Activated CD4-positive, alpha-beta T cell treated with anti-CD3 and anti-CD28 coated beads, Interleukin-2, amount 10 ng/mL, durations not matched to agents 7 days and 5 days (primary cell): ENCODE measurements at regions not wholly inside any gene's neighbourhood (a gene's known extent, or its start where the extent isn't known, plus 50 kb on each side); places are given as distances from the start of the nearest gene placed in this dataset.
"Not testable (repeated sequence)": the region's sequence is repeated elsewhere in the genome, so short reads cannot be mapped to it uniquely, and the experiment has no call there.

Source experiments
- CTCF ChIA-PET: fragments of 350-600 bp; sonication (Branson Sonifier 250); formaldehyde crosslinking; loops from one replicate; lab custom pipeline; 2021; ENCODE audit warnings: antibody characterized with exemption; lab: Charles Lee
- POLR2A ChIA-PET: fragments of 350-600 bp; sonication (Branson Sonifier 250); formaldehyde crosslinking; loops from one replicate; lab custom pipeline; 2021; ENCODE audit warnings: antibody characterized with exemption; lab: Charles Lee
- DNase-seq: peaks from one replicate; pipeline ENCODE4 v3.0.0-alpha.2; 2020
- H3K27ac Mint-ChIP-seq: one replicate; pipeline ENCODE4 v1.8.0; 2021; ENCODE audit warnings: mild to moderate bottlenecking, moderate library complexity, mixed read lengths
- H3K27me3 Mint-ChIP-seq: one replicate; pipeline ENCODE4 v1.8.0; 2021; ENCODE audit warnings: mixed read lengths
- H3K36me3 Mint-ChIP-seq: one replicate; pipeline ENCODE4 v1.8.0; 2021; ENCODE audit warnings: low read depth, mixed read lengths
- H3K4me1 Mint-ChIP-seq: one replicate; pipeline ENCODE4 v1.8.0; 2021; ENCODE audit warnings: mixed read lengths
- H3K4me3 Mint-ChIP-seq: one replicate; pipeline ENCODE4 v1.8.0; 2021; ENCODE audit warnings: mild to moderate bottlenecking, moderate library complexity, mixed read lengths
- H3K9me3 Mint-ChIP-seq: one replicate; pipeline ENCODE4 v1.8.0; 2021; ENCODE audit warnings: mixed read lengths

- POLR2A ChIA-PET, result no interaction called here
- no peak for DNase-seq
- Mint-ChIP-seq H3K27me3 (no peaks in the 10 kb centered on the region), H3K36me3 (no peaks in the 10 kb centered on the region), H3K4me1 (no peaks in the 10 kb centered on the region), H3K27ac (no peak overlapping the region), H3K4me3 (no peak overlapping the region), H3K9me3 (peaks cover under 1% of the 10 kb centered on the region)
- CTCF ChIA-PET, result no interaction called here
Measured at GRCh38 chr4:14340321-14340720, 662.0 kb upstream of the CPEB2 start.

GRCh38 chr4:14343961-14344360, 658.3 kb upstream of the CPEB2 start:
- no peak overlapping the region for H3K4me3 Mint-ChIP-seq
- DNase-seq, result no peak
- no peak overlapping the region for H3K27ac Mint-ChIP-seq
- H3K4me1 Mint-ChIP-seq, result no peaks in the 10 kb centered on the region
- POLR2A ChIA-PET, result no interaction called here
- H3K36me3 Mint-ChIP-seq, result no peaks in the 10 kb centered on the region
- no peaks in the 10 kb centered on the region for H3K9me3 Mint-ChIP-seq
- no peaks in the 10 kb centered on the region for H3K27me3 Mint-ChIP-seq
- CTCF ChIA-PET, result no interaction called here

- Mint-ChIP-seq H3K27me3 (no peaks in the 10 kb centered on the region), H3K36me3 (no peaks in the 10 kb centered on the region), H3K27ac (no peak overlapping the region), H3K9me3 (no peaks in the 10 kb centered on the region), H3K4me3 (no peak overlapping the region), H3K4me1 (no peaks in the 10 kb centered on the region)
- POLR2A ChIA-PET, result no interaction called here
- CTCF ChIA-PET, result no interaction called here
- DNase-seq, result no peak
Measured at GRCh38 chr4:14345356-14345775, 656.9 kb upstream of the CPEB2 start.

- ChIA-PET CTCF (no interaction called here), POLR2A (no interaction called here)
- DNase-seq, result no peak
- no peaks in the 10 kb centered on the region for H3K9me3 Mint-ChIP-seq
- H3K27me3 Mint-ChIP-seq, result no peaks in the 10 kb centered on the region
- no peak overlapping the region for H3K4me3 Mint-ChIP-seq
- no peaks in the 10 kb centered on the region for H3K4me1 Mint-ChIP-seq
- H3K27ac Mint-ChIP-seq, result no peak overlapping the region
- no peaks in the 10 kb centered on the region for H3K36me3 Mint-ChIP-seq
Measured at GRCh38 chr4:14347526-14347925, 654.8 kb upstream of the CPEB2 start.

GRCh38 chr4:14348506-14348905, 653.8 kb upstream of the CPEB2 start:
- ChIA-PET CTCF (no interaction called here), POLR2A (no interaction called here)
- Mint-ChIP-seq H3K4me1 (no peaks in the 10 kb centered on the region), H3K4me3 (no peak overlapping the region), H3K27me3 (no peaks in the 10 kb centered on the region), H3K36me3 (no peaks in the 10 kb centered on the region), H3K9me3 (no peaks in the 10 kb centered on the region), H3K27ac (no peak overlapping the region)
- no peak for DNase-seq

- H3K27me3 Mint-ChIP-seq, H3K4me1 Mint-ChIP-seq, POLR2A ChIA-PET, DNase-seq, H3K27ac Mint-ChIP-seq, H3K9me3 Mint-ChIP-seq, H3K36me3 Mint-ChIP-seq, H3K4me3 Mint-ChIP-seq: not testable (repeated sequence)
- CTCF ChIA-PET, result interaction anchor here (0.6 to 0.9 kb wide), 2 partner anchors 208 to 502 kb away, joined by 3 read pairs; no protein-coding TSS in a partner anchor
Measured at GRCh38 chr4:14358544-14359160, 643.6 kb upstream of the CPEB2 start.

- no peaks in the 10 kb centered on the region for H3K36me3 Mint-ChIP-seq
- DNase-seq, result no peak
- no peak overlapping the region for H3K27ac Mint-ChIP-seq
- CTCF ChIA-PET, result no interaction called here
- no peaks in the 10 kb centered on the region for H3K27me3 Mint-ChIP-seq
- H3K4me3 Mint-ChIP-seq, result no peak overlapping the region
- no peaks in the 10 kb centered on the region for H3K4me1 Mint-ChIP-seq
- POLR2A ChIA-PET, result no interaction called here
- no peaks in the 10 kb centered on the region for H3K9me3 Mint-ChIP-seq
Measured at GRCh38 chr4:14359991-14360390, 642.3 kb upstream of the CPEB2 start.

- no peaks in the 10 kb centered on the region for H3K27me3 Mint-ChIP-seq
Measured at GRCh38 chr4:14361084-14361483, 641.2 kb upstream of the CPEB2 start.

GRCh38 chr4:14362385-14362784, 639.9 kb upstream of the CPEB2 start:
- no peak for DNase-seq
- H3K36me3 Mint-ChIP-seq, result no peaks in the 10 kb centered on the region
- H3K4me1 Mint-ChIP-seq, result no peaks in the 10 kb centered on the region
- H3K27ac Mint-ChIP-seq, result no peak overlapping the region
- no peaks in the 10 kb centered on the region for H3K27me3 Mint-ChIP-seq
- CTCF ChIA-PET, result interaction anchor here (1.4 kb wide), 1 partner anchor 9 kb away, joined by 3 read pairs; no protein-coding TSS in a partner anchor
- no peaks in the 10 kb centered on the region for H3K9me3 Mint-ChIP-seq
- POLR2A ChIA-PET, result no interaction called here
- H3K4me3 Mint-ChIP-seq, result no peak overlapping the region

More at GRCh38 chr4:14361084-14361483, 641.2 kb upstream of the CPEB2 start:
- Mint-ChIP-seq H3K36me3 (no peaks in the 10 kb centered on the region), H3K27ac (no peak overlapping the region), H3K4me3 (no peak overlapping the region), H3K4me1 (no peaks in the 10 kb centered on the region), H3K9me3 (no peaks in the 10 kb centered on the region)
- no peak for DNase-seq
- ChIA-PET CTCF (no interaction called here), POLR2A (no interaction called here)

GRCh38 chr4:14364953-14365536, 637.2 kb upstream of the CPEB2 start:
- POLR2A ChIA-PET, result no interaction called here
- no peak for DNase-seq
- H3K4me3 Mint-ChIP-seq, result no peak overlapping the region
- no peaks in the 10 kb centered on the region for H3K9me3 Mint-ChIP-seq
- no peaks in the 10 kb centered on the region for H3K36me3 Mint-ChIP-seq
- no peaks in the 10 kb centered on the region for H3K4me1 Mint-ChIP-seq
- no peak overlapping the region for H3K27ac Mint-ChIP-seq
- H3K27me3 Mint-ChIP-seq, result no peaks in the 10 kb centered on the region
- CTCF ChIA-PET, result no interaction called here

- no peaks in the 10 kb centered on the region for H3K27me3 Mint-ChIP-seq
- no peak for DNase-seq
- CTCF ChIA-PET, result no interaction called here
- POLR2A ChIA-PET, result no interaction called here
- H3K4me3 Mint-ChIP-seq, result no peak overlapping the region
- H3K36me3 Mint-ChIP-seq, result no peaks in the 10 kb centered on the region
- no peaks in the 10 kb centered on the region for H3K4me1 Mint-ChIP-seq
- H3K9me3 Mint-ChIP-seq, result no peaks in the 10 kb centered on the region
- H3K27ac Mint-ChIP-seq, result no peak overlapping the region
Measured at GRCh38 chr4:14368391-14368790, 633.9 kb upstream of the CPEB2 start.

GRCh38 chr4:14371131-14371530, 631.1 kb upstream of the CPEB2 start:
- ChIA-PET CTCF (interaction anchor here (1.4 kb wide), 1 partner anchor 9 kb away, joined by 3 read pairs; no protein-coding TSS in a partner anchor), POLR2A (no interaction called here)
- Mint-ChIP-seq H3K27ac (no peak overlapping the region), H3K4me3 (no peak overlapping the region), H3K4me1 (no peaks in the 10 kb centered on the region), H3K9me3 (no peaks in the 10 kb centered on the region), H3K27me3 (no peaks in the 10 kb centered on the region), H3K36me3 (no peaks in the 10 kb centered on the region)
- DNase-seq, result no peak

GRCh38 chr4:14375816-14376215, 626.5 kb upstream of the CPEB2 start:
- CTCF ChIA-PET, result no interaction called here
- no peak for DNase-seq
- no peaks in the 10 kb centered on the region for H3K9me3 Mint-ChIP-seq
- no peak overlapping the region for H3K27ac Mint-ChIP-seq
- H3K4me1 Mint-ChIP-seq, result no peaks in the 10 kb centered on the region
- POLR2A ChIA-PET, result no interaction called here
- no peaks in the 10 kb centered on the region for H3K36me3 Mint-ChIP-seq
- no peak overlapping the region for H3K4me3 Mint-ChIP-seq
- no peaks in the 10 kb centered on the region for H3K27me3 Mint-ChIP-seq

GRCh38 chr4:14379183-14379582, 623.1 kb upstream of the CPEB2 start:
- peaks cover 2% of the 10 kb centered on the region for H3K4me1 Mint-ChIP-seq
- H3K27ac Mint-ChIP-seq, result no peak overlapping the region
- ChIA-PET POLR2A (no interaction called here), CTCF (no interaction called here)
- no peak overlapping the region for H3K4me3 Mint-ChIP-seq
- no peaks in the 10 kb centered on the region for H3K9me3 Mint-ChIP-seq
- no peak for DNase-seq
- H3K27me3 Mint-ChIP-seq, result no peaks in the 10 kb centered on the region
- H3K36me3 Mint-ChIP-seq, result no peaks in the 10 kb centered on the region
